B cell (primary cell): ENCODE measurements at regions not wholly inside any gene's neighbourhood (a gene's known extent, or its start where the extent isn't known, plus 50 kb on each side); places are given as distances from the start of the nearest gene placed in this dataset.

Experiments used
- ATAC-seq: fragments of 200-7000 bp; cut with Tn5 transposase; one replicate; pipeline ENCODE4 v1.10.0; 2021; ENCODE audit warnings: low read depth, mild to moderate bottlenecking, moderate number of reproducible peaks, moderate library complexity
- CTCF ChIA-PET: fragments of 350-600 bp; sonication (Branson Sonifier 250); formaldehyde crosslinking; loops from one replicate; lab custom pipeline; 2021; ENCODE audit warnings: antibody characterized with exemption, inconsistent platforms; lab: Charles Lee
- POLR2A ChIA-PET: fragments of 350-600 bp; sonication (Branson Sonifier 250); formaldehyde crosslinking; loops from one replicate; lab custom pipeline; 2021; ENCODE audit warnings: antibody characterized with exemption; lab: Charles Lee
- DNase-seq: peaks from one replicate; pipeline ENCODE4 v3.0.0; 2013
- H2AFZ ChIP-seq: 2 replicates; pipeline ENCODE4 v1.6.1; 2012; ENCODE audit warnings: mild to moderate bottlenecking, low read depth, low read length; ENCODE audit not compliant: insufficient read depth, poor library complexity, severe bottlenecking
- H3K27ac ChIP-seq, 2 donors: 1 replicate in 1 of 2; 2 replicates in 1 of 2; pipeline ENCODE4 v1.5.1; 2012 to 2013; ENCODE audit warnings: low read length in 2 of 2, mild to moderate bottlenecking in 2 of 2, moderate library complexity in 1 of 2
- H3K27me3 ChIP-seq, 4 experiments: fragments of 200-600 bp in 1 of 4; sonication (generic) in 1 of 4; replicated peaks in 1 of 4; 1 replicate in 2 of 4; 2 replicates in 2 of 4; pipeline versions ENCODE4 v1.6.1 to v1.7.0; 2013 to 2016; ENCODE audit warnings: low read length in 3 of 4, mild to moderate bottlenecking in 2 of 4, mixed read lengths in 1 of 4, moderate library complexity in 1 of 4; ENCODE audit not compliant: insufficient read depth in 4 of 4, control insufficient read depth in 3 of 4; ENCODE audit errors: control extremely low read depth in 1 of 4
- H3K36me3 ChIP-seq, 2 experiments: replicated peaks in 1 of 2; 1 replicate in 1 of 2; 2 replicates in 1 of 2; pipeline versions ENCODE4 v1.6.1 to v1.7.1; 2013; ENCODE audit warnings: low read length in 1 of 2; ENCODE audit not compliant: insufficient read depth in 2 of 2, control insufficient read depth in 1 of 2; ENCODE audit errors: control extremely low read depth in 1 of 2, extremely low read depth in 1 of 2
- H3K4me1 ChIP-seq, 2 donors: fragments of 200-600 bp in 1 of 2; sonication (generic) in 1 of 2; 1 replicate in 1 of 2; 2 replicates in 1 of 2; pipeline versions ENCODE4 v1.5.1 to v1.6.1; 2013 to 2017; ENCODE audit warnings: low read length in 2 of 2; ENCODE audit not compliant: control insufficient read depth in 2 of 2, insufficient read depth in 2 of 2
- H3K4me2 ChIP-seq: replicated peaks from 2 replicates; pipeline ENCODE3; 2012; ENCODE audit warnings: mild to moderate bottlenecking, low read depth, low read length; ENCODE audit not compliant: poor library complexity, severe bottlenecking
- H3K4me3 ChIP-seq, 5 experiments: fragments of 200-600 bp in 1 of 5; sonication (generic) in 1 of 5; 1 replicate in 3 of 5; 2 replicates in 2 of 5; pipeline versions ENCODE4 v1.5.1 to v1.7.0; 2011 to 2016; ENCODE audit warnings: low read length in 4 of 5, mild to moderate bottlenecking in 4 of 5, low read depth in 2 of 5, control low read depth in 1 of 5, moderate library complexity in 1 of 5; ENCODE audit not compliant: insufficient read depth in 1 of 5; ENCODE audit errors: control extremely low read depth in 1 of 5, extremely low read depth in 1 of 5
- H3K79me2 ChIP-seq: fragments of 200-600 bp; sonication (generic); one replicate; pipeline ENCODE4 v1.6.0; 2016; ENCODE audit warnings: low read length; ENCODE audit not compliant: control insufficient read depth, insufficient read depth
- H3K9ac ChIP-seq: fragments of 200-600 bp; sonication (generic); 2 replicates; pipeline ENCODE4 v1.6.1; 2017; ENCODE audit warnings: mild to moderate bottlenecking, low read length, moderate library complexity
- H3K9me3 ChIP-seq, 3 donors: one replicate each; pipeline versions ENCODE4 v1.6.1 to v1.7.1; 2013; ENCODE audit warnings: low read length in 2 of 3; ENCODE audit not compliant: control insufficient read depth in 2 of 3, insufficient read depth in 1 of 3; ENCODE audit errors: control extremely low read depth in 1 of 3
- H4K20me1 ChIP-seq: 2 replicates; pipeline ENCODE4 v1.6.0; 2012; ENCODE audit warnings: mild to moderate bottlenecking, low read length; ENCODE audit not compliant: insufficient read depth, control insufficient read depth, poor library complexity, severe bottlenecking
- H3K27ac Mint-ChIP-seq: one replicate; pipeline ENCODE4 v1.8.0; 2021; ENCODE audit warnings: mixed read lengths
- H3K27me3 Mint-ChIP-seq: one replicate; pipeline ENCODE4 v1.8.0; 2021; ENCODE audit warnings: mixed read lengths
- H3K4me1 Mint-ChIP-seq: one replicate; pipeline ENCODE4 v1.8.0; 2021; ENCODE audit warnings: mixed read lengths
- H3K4me3 Mint-ChIP-seq: one replicate; pipeline ENCODE4 v1.8.0; 2021; ENCODE audit warnings: mixed read lengths
- H3K9me3 Mint-ChIP-seq: one replicate; pipeline ENCODE4 v1.8.0; 2022; ENCODE audit warnings: mixed read lengths; ENCODE audit not compliant: insufficient read depth
- EZH2 ChIP-seq: IDR thresholded peaks from 2 replicates; pipeline ENCODE4 v1.6.1; 2012; ENCODE audit warnings: borderline replicate concordance, low read depth, mild to moderate bottlenecking, moderate library complexity, low read length; ENCODE audit not compliant: insufficient read depth, poor library complexity, severe bottlenecking
- WGBS: methylation state at CpG from one replicate; pipeline ENCODE4 v1.1.5; 2013; ENCODE audit warnings: missing lambda C conversion rate; ENCODE audit not compliant: insufficient coverage; 5-methylcytosine and 5-hydroxymethylcytosine counted together
- intact Hi-C: fragments of 100-400 bp; cut with micrococcal nuclease; formaldehyde crosslinking; loops from one replicate; pipeline ENCODE4 v1.10.0; 2022
- TF ChIP-seq, protein P1 (sequence below): fragments of 200-600 bp; IDR thresholded peaks from one replicate; pipeline ENCODE4 v1.8.0; 2022; ENCODE audit warnings: antibody characterized with exemption, mild to moderate bottlenecking

DNA sequence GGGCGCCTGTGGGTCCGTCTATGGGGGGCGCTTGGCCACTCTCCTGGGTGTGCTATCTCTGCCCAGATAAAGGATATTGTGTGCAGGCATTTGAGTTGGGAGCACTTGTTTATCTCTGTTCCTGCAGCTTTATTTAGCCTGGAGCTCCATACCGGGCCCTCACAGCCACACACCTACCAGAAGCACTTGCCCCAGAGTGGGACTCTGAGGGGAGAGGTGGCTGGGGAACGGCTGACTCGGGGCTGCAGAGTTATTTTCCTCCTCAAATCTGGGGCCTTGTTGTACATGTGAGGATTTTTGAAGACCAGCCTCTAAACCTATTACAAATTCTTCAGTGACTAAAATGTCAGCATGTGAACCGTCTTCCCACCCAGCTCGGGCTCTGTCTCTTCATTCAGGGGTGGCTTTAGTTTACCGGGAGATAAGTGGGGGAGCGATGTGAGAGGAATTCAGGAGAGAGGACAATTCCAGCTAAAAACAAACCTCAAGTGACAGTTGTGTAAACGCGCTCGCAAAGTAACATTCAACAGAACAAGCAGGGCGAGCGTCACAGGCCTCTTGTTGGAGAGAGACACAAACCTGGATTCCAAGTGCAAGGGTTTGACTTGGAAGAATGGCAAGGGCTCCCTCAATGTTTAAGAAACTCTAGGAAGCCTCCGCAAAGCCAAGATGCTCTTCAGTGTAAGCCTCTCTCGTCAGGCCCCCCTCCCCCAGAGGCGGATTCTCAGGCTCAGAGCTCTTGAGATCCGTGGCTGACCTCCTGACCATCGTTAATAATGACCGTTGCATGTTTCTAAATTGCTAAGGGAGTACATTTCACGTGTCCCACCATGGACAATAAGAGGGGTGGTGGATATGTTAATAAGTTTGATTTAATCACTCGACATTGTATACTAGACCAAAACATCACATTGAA lies 548.9 kb downstream of the QKI start:
- Histone ChIP-seq H3K4me1 (no peaks in the 10 kb centered on the region), H3K4me3 (no peak overlapping the region), H3K4me2 (no peak overlapping the region), H3K27me3 (peaks cover 0 to 5% (median 0%) of the 10 kb centered on the region in 4 experiments), H2AFZ (no peak overlapping the region), H3K9ac (no peak overlapping the region), H3K27ac (no peak overlapping the region), H3K36me3 (no peaks in the 10 kb centered on the region), H3K79me2 (no peaks in the 10 kb centered on the region), H3K9me3 (no peaks in the 10 kb centered on the region), H4K20me1 (no peaks in the 10 kb centered on the region)
- H3K27ac Mint-ChIP-seq = no peak overlapping the region
- no peaks in the 10 kb centered on the region for H3K4me1 Mint-ChIP-seq
- CTCF ChIA-PET = no interaction called here
- no peak overlapping the region for H3K4me3 Mint-ChIP-seq
- ATAC-seq (no peak), DNase-seq (no peak)
- WGBS = 92% methylated on average over 9 of the region's 23 CpGs
- no peaks in the 10 kb centered on the region for H3K9me3 Mint-ChIP-seq
- POLR2A ChIA-PET = no interaction called here
- peaks cover 9% of the 10 kb centered on the region for H3K27me3 Mint-ChIP-seq
- no peak for TF ChIP-seq EZH2
- TF ChIP-seq, protein P1, sequence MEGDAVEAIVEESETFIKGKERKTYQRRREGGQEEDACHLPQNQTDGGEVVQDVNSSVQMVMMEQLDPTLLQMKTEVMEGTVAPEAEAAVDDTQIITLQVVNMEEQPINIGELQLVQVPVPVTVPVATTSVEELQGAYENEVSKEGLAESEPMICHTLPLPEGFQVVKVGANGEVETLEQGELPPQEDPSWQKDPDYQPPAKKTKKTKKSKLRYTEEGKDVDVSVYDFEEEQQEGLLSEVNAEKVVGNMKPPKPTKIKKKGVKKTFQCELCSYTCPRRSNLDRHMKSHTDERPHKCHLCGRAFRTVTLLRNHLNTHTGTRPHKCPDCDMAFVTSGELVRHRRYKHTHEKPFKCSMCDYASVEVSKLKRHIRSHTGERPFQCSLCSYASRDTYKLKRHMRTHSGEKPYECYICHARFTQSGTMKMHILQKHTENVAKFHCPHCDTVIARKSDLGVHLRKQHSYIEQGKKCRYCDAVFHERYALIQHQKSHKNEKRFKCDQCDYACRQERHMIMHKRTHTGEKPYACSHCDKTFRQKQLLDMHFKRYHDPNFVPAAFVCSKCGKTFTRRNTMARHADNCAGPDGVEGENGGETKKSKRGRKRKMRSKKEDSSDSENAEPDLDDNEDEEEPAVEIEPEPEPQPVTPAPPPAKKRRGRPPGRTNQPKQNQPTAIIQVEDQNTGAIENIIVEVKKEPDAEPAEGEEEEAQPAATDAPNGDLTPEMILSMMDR = no peak
- intact Hi-C loops = no loop called here

DNA sequence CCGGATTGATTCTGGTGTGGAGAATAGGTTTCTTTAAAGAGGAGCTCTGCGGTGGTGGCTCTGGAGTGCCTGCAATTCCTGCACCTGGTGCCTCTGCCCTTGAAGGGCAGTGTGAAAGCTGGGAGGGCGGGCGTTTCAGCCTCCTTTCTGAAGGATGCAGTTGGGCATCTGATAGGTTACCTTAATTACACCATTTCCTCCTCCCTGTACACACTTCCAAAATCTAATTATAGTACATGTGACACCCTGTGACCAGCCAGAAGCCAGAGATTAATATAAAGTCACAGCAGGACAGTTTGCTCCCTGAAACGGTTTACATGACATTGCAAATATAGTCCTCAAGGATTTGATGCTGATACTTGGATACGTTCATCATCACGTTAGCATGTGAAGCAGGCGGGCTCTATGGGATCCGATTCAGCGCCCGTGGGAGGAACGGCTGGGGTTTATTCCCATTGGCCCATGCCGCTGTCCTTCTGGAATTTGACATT lies 548.2 kb downstream of the QKI start:
- CTCF ChIA-PET = no interaction called here

More for the DNA sequence above, 548.2 kb downstream of the QKI start:
- H3K9me3 Mint-ChIP-seq = no peaks in the 10 kb centered on the region
- H4K20me1 ChIP-seq = no peaks in the 10 kb centered on the region
- H3K9ac ChIP-seq = no peak overlapping the region
- no peaks in the 10 kb centered on the region for H3K36me3 ChIP-seq
- no peak for ATAC-seq
- intact Hi-C loops = no loop called here
- WGBS = 93% methylated on average over 9 of the region's 13 CpGs
- H3K4me3 Mint-ChIP-seq = no peak overlapping the region
- H3K27me3 ChIP-seq = peaks cover 0 to 5% (median 0%) of the 10 kb centered on the region in 4 experiments
- H3K27me3 Mint-ChIP-seq = peaks cover 9% of the 10 kb centered on the region
- no peak overlapping the region for H3K27ac ChIP-seq
- no peaks in the 10 kb centered on the region for H3K4me1 ChIP-seq
- no peak overlapping the region for H3K4me2 ChIP-seq
- POLR2A ChIA-PET = interaction anchor here (0.6 kb wide), 1 partner anchor 550 kb away, joined by 3 read pairs; no protein-coding TSS in a partner anchor
- DNase-seq = no peak
- H3K9me3 ChIP-seq = no peaks in the 10 kb centered on the region
- TF ChIP-seq, protein P1 = no peak
- no peak for TF ChIP-seq EZH2
- no peaks in the 10 kb centered on the region for H3K4me1 Mint-ChIP-seq
- no peaks in the 10 kb centered on the region for H3K79me2 ChIP-seq
- H3K27ac Mint-ChIP-seq = no peak overlapping the region
- no peak overlapping the region for H2AFZ ChIP-seq
- no peak overlapping the region for H3K4me3 ChIP-seq
